ENCODE measurements at regions not wholly inside any gene's neighbourhood (a gene's known extent, or its start where the extent isn't known, plus 50 kb on each side); places are given as distances from the start of the nearest gene placed in this dataset.

GRCh38 chr11:23897453-23898286, 599.2 kb upstream of the LUZP2 start:
- 51 to 67% methylated on average over 9 of the region's 9 CpGs for WGBS, 2 donors
- no peak overlapping the region for H3K4me3 ChIP-seq
- H3K9ac ChIP-seq (ENCODE audit: insufficient read depth in 1 of 2, low read length in 2 of 2): no peak overlapping the region
- H3K27me3 ChIP-seq (ENCODE audit: control insufficient read depth in 3 of 3, insufficient read depth in 3 of 3, low read length in 2 of 3): no peaks in the 10 kb centered on the region
- ATAC-seq (ENCODE audit: insufficient read depth, low FRiP score) (no peak), DNase-seq (no peak)
- H3K36me3 ChIP-seq (ENCODE audit: control insufficient read depth in 4 of 4, insufficient read depth in 4 of 4, low read length in 4 of 4): no peaks in the 10 kb centered on the region
- H3K27ac ChIP-seq (ENCODE audit: low read depth in 1 of 2, low read length in 1 of 2): no peak overlapping the region
- no peak for TF ChIP-seq CTCF (IDR thresholded peaks at IDR 0.05; ENCODE audit: control extremely low read depth, extremely low read depth)
- H3K9me3 ChIP-seq (ENCODE audit: control insufficient read depth in 4 of 4, insufficient read depth in 3 of 4, low read length in 3 of 4): no peaks in the 10 kb centered on the region
- no peaks in the 10 kb centered on the region for H3K4me1 ChIP-seq (ENCODE audit: control insufficient read depth in 5 of 5, insufficient read depth in 5 of 5, low read length in 5 of 5)

- Histone ChIP-seq H3K4me3 (no peak overlapping the region), H3K27me3 (ENCODE audit: control insufficient read depth in 3 of 3, insufficient read depth in 3 of 3, low read length in 2 of 3) (no peaks in the 10 kb centered on the region), H3K9ac (ENCODE audit: insufficient read depth in 1 of 2, low read length in 2 of 2) (no peak overlapping the region), H3K9me3 (ENCODE audit: control insufficient read depth in 4 of 4, insufficient read depth in 3 of 4, low read length in 3 of 4) (peaks cover 0 to 1% (median 0%) of the 10 kb centered on the region in 4 donors), H3K4me1 (ENCODE audit: control insufficient read depth in 5 of 5, insufficient read depth in 5 of 5, low read length in 5 of 5) (no peaks in the 10 kb centered on the region), H3K27ac (ENCODE audit: low read depth in 1 of 2, low read length in 1 of 2) (no peak overlapping the region), H3K36me3 (ENCODE audit: control insufficient read depth in 4 of 4, insufficient read depth in 4 of 4, low read length in 4 of 4) (no peaks in the 10 kb centered on the region)
- WGBS, 2 donors: 63 to 80% methylated on average over 7 of the region's 7 CpGs
- DNase-seq (no peak), ATAC-seq (ENCODE audit: insufficient read depth, low FRiP score) (no peak)
- no peak for TF ChIP-seq CTCF (IDR thresholded peaks at IDR 0.05; ENCODE audit: control extremely low read depth, extremely low read depth)
These were observed 593.7 kb upstream of the LUZP2 start for GRCh38 chr11:23903044-23903704.

- H3K27me3 ChIP-seq (ENCODE audit: control insufficient read depth in 3 of 3, insufficient read depth in 3 of 3, low read length in 2 of 3): no peaks in the 10 kb centered on the region
- H3K27ac ChIP-seq (ENCODE audit: low read depth in 1 of 2, low read length in 1 of 2): no peak overlapping the region
- WGBS, 2 donors: 92 to 93% methylated on average over 2 of the region's 2 CpGs
- H3K9ac ChIP-seq (ENCODE audit: insufficient read depth in 1 of 2, low read length in 2 of 2): no peak overlapping the region
- no peaks in the 10 kb centered on the region for H3K36me3 ChIP-seq (ENCODE audit: control insufficient read depth in 4 of 4, insufficient read depth in 4 of 4, low read length in 4 of 4)
- H3K9me3 ChIP-seq (ENCODE audit: control insufficient read depth in 4 of 4, insufficient read depth in 3 of 4, low read length in 3 of 4): no peaks in the 10 kb centered on the region
- no peak for ATAC-seq (ENCODE audit: insufficient read depth, low FRiP score)
- no peak for DNase-seq
- no peak overlapping the region for H3K4me3 ChIP-seq
- no peak for TF ChIP-seq CTCF (IDR thresholded peaks at IDR 0.05; ENCODE audit: control extremely low read depth, extremely low read depth)
- H3K4me1 ChIP-seq (ENCODE audit: control insufficient read depth in 5 of 5, insufficient read depth in 5 of 5, low read length in 5 of 5): no peaks in the 10 kb centered on the region
These were observed 577.4 kb upstream of the LUZP2 start for GRCh38 chr11:23919455-23919854.

Data from lung (tissue), 11 donors.